Gastroesophageal sphincter (tissue), 3 donors: ENCODE measurements at regions not wholly inside any gene's neighbourhood (a gene's known extent, or its start where the extent isn't known, plus 50 kb on each side); places are given as distances from the start of the nearest gene placed in this dataset.

ENCODE experiments used
- POLR2A ChIP-seq, 2 donors: fragments of 450-650 bp; IDR thresholded peaks; one replicate each; pipeline ENCODE4 v1.6.1; 2017; ENCODE audit warnings: antibody characterized with exemption in 2 of 2, mild to moderate bottlenecking in 2 of 2, moderate library complexity in 1 of 2
- POLR2AphosphoS5 ChIP-seq: sonication (generic); formaldehyde crosslinking; IDR thresholded peaks from one replicate; pipeline ENCODE4 v1.6.1; 2017; ENCODE audit warnings: antibody characterized with exemption
- TF ChIP-seq, protein P1 (sequence below), 4 experiments: fragments of 200-600 bp in 2 of 4; fragments of 450-650 bp in 2 of 4; sonication (generic) in 1 of 4; IDR thresholded peaks; one replicate each; pipeline ENCODE4 v1.5.1; 2017 to 2019; ENCODE audit warnings: antibody characterized with exemption in 4 of 4, mild to moderate bottlenecking in 2 of 4, moderate library complexity in 2 of 4

DNA sequence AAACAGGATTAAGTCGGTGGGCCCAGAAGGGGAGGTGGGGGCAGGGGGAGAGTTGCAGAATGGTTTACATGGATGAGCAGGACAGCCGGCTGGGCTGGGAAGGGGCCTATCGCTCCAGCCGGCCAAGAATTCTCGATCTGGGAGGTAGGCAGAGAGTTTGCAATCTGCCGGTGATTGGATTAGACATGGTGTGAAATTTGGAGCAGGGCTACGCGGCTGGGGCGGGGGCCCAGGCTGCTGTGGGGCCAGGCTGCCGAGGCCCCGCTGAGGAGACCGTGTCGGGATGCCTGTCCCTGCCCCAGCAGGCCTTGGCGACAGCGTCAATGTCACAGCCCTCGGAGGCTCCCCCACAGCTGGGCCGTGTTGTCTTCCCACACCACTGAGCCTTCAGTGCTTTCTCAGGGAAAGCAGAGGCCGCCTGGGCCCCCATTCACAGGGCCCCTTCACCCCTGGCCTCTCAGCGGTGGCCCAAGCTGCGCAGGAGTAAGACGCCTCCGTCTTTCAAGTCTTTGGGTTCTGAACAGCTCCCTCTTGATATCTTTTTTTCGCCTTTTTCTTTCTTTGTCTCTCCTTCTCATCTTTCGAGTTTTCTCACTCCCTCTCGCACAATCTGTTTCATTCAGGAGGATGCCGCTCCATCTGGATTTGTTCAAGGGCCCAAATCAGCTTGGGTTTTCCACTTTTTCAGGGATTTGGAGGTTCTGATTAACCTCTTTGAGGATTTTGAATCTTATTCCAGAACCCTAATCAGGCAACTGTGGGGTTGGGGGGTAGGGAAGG lies 117.5 kb upstream of the PARP11 start:
- TF ChIP-seq, protein P1, sequence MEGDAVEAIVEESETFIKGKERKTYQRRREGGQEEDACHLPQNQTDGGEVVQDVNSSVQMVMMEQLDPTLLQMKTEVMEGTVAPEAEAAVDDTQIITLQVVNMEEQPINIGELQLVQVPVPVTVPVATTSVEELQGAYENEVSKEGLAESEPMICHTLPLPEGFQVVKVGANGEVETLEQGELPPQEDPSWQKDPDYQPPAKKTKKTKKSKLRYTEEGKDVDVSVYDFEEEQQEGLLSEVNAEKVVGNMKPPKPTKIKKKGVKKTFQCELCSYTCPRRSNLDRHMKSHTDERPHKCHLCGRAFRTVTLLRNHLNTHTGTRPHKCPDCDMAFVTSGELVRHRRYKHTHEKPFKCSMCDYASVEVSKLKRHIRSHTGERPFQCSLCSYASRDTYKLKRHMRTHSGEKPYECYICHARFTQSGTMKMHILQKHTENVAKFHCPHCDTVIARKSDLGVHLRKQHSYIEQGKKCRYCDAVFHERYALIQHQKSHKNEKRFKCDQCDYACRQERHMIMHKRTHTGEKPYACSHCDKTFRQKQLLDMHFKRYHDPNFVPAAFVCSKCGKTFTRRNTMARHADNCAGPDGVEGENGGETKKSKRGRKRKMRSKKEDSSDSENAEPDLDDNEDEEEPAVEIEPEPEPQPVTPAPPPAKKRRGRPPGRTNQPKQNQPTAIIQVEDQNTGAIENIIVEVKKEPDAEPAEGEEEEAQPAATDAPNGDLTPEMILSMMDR (IDR thresholded peaks at IDR 0.05), result no peak
- TF ChIP-seq POLR2A (IDR thresholded peaks at IDR 0.05) (no peak), POLR2AphosphoS5 (no peak)
